ENCODE measurements at regions not wholly inside any gene's neighbourhood (a gene's known extent, or its start where the extent isn't known, plus 50 kb on each side); places are given as distances from the start of the nearest gene placed in this dataset.

- 89% methylated on average over 4 of the region's 7 CpGs for WGBS (ENCODE audit: insufficient coverage)
- no peak for ATAC-seq (ENCODE audit: low read depth)
- intact Hi-C loops (cut with micrococcal nuclease): no loop called here
Measured at GRCh38 chr18:45519411-45520280, 95.6 kb upstream of the SLC14A2 start.

GRCh38 chr18:45521136-45521535, 94.1 kb upstream of the SLC14A2 start:
- POLR2A ChIA-PET: no interaction called here
- CTCF ChIA-PET: no interaction called here

More at GRCh38 chr18:45519411-45520280, 95.6 kb upstream of the SLC14A2 start:
- Mint-ChIP-seq H3K27ac (no peak overlapping the region), H3K4me3 (no peak overlapping the region), H3K27me3 (peaks cover 10% of the 10 kb centered on the region), H3K4me1 (no peaks in the 10 kb centered on the region), H3K9me3 (ENCODE audit: insufficient read depth) (no peaks in the 10 kb centered on the region)
- Histone ChIP-seq H3K27ac (ENCODE audit: low read length in 2 of 2) (no peak overlapping the region), H3K79me2 (ENCODE audit: control insufficient read depth, insufficient read depth, low read length) (no peaks in the 10 kb centered on the region), H3K4me2 (replicated peaks; ENCODE audit: low read depth, low read length, poor library complexity, severe bottlenecking) (no peak overlapping the region), H3K9me3 (ENCODE audit: control extremely low read depth in 1 of 3, control insufficient read depth in 2 of 3, insufficient read depth in 1 of 3, low read length in 2 of 3) (no peaks in the 10 kb centered on the region), H3K4me1 (ENCODE audit: control insufficient read depth in 2 of 2, insufficient read depth in 2 of 2, low read length in 2 of 2) (no peaks in the 10 kb centered on the region), H3K9ac (ENCODE audit: low read length) (no peak overlapping the region), H2AFZ (ENCODE audit: insufficient read depth, low read depth, low read length, poor library complexity, severe bottlenecking) (no peak overlapping the region), H3K36me3 (replicated peaks in 1 of 2; ENCODE audit: control extremely low read depth in 1 of 2, control insufficient read depth in 1 of 2, extremely low read depth in 1 of 2, insufficient read depth in 2 of 2, low read length in 1 of 2) (no peaks in the 10 kb centered on the region), H4K20me1 (ENCODE audit: control insufficient read depth, insufficient read depth, low read length, poor library complexity, severe bottlenecking) (no peaks in the 10 kb centered on the region), H3K27me3 (replicated peaks in 1 of 4; ENCODE audit: control extremely low read depth in 1 of 4, control insufficient read depth in 3 of 4, insufficient read depth in 4 of 4, low read length in 3 of 4) (no peaks in the 10 kb centered on the region), H3K4me3 (ENCODE audit: control extremely low read depth in 1 of 5, extremely low read depth in 1 of 5, insufficient read depth in 1 of 5, low read depth in 2 of 5, low read length in 4 of 5) (no peak overlapping the region)
- TF ChIP-seq EZH2 (IDR thresholded peaks at IDR 0.05; ENCODE audit: borderline replicate concordance, insufficient read depth, low read depth, low read length, poor library complexity, severe bottlenecking): no peak
- TF ChIP-seq, protein P1, sequence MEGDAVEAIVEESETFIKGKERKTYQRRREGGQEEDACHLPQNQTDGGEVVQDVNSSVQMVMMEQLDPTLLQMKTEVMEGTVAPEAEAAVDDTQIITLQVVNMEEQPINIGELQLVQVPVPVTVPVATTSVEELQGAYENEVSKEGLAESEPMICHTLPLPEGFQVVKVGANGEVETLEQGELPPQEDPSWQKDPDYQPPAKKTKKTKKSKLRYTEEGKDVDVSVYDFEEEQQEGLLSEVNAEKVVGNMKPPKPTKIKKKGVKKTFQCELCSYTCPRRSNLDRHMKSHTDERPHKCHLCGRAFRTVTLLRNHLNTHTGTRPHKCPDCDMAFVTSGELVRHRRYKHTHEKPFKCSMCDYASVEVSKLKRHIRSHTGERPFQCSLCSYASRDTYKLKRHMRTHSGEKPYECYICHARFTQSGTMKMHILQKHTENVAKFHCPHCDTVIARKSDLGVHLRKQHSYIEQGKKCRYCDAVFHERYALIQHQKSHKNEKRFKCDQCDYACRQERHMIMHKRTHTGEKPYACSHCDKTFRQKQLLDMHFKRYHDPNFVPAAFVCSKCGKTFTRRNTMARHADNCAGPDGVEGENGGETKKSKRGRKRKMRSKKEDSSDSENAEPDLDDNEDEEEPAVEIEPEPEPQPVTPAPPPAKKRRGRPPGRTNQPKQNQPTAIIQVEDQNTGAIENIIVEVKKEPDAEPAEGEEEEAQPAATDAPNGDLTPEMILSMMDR (IDR thresholded peaks at IDR 0.05): no peak
- CTCF ChIA-PET: no interaction called here
- POLR2A ChIA-PET: no interaction called here
- no peak for DNase-seq

More at GRCh38 chr18:45521136-45521535, 94.1 kb upstream of the SLC14A2 start:
- intact Hi-C loops (cut with micrococcal nuclease): no loop called here
- DNase-seq (no peak), ATAC-seq (ENCODE audit: low read depth) (no peak)
- Histone ChIP-seq H3K9me3 (ENCODE audit: control extremely low read depth in 1 of 3, control insufficient read depth in 2 of 3, insufficient read depth in 1 of 3, low read length in 2 of 3) (no peaks in the 10 kb centered on the region), H3K27ac (ENCODE audit: low read length in 2 of 2) (no peak overlapping the region), H3K9ac (ENCODE audit: low read length) (no peak overlapping the region), H3K79me2 (ENCODE audit: control insufficient read depth, insufficient read depth, low read length) (no peaks in the 10 kb centered on the region), H3K4me3 (ENCODE audit: control extremely low read depth in 1 of 5, extremely low read depth in 1 of 5, insufficient read depth in 1 of 5, low read depth in 2 of 5, low read length in 4 of 5) (no peak overlapping the region), H3K4me1 (ENCODE audit: control insufficient read depth in 2 of 2, insufficient read depth in 2 of 2, low read length in 2 of 2) (no peaks in the 10 kb centered on the region), H4K20me1 (ENCODE audit: control insufficient read depth, insufficient read depth, low read length, poor library complexity, severe bottlenecking) (no peaks in the 10 kb centered on the region), H2AFZ (ENCODE audit: insufficient read depth, low read depth, low read length, poor library complexity, severe bottlenecking) (no peak overlapping the region), H3K4me2 (replicated peaks; ENCODE audit: low read depth, low read length, poor library complexity, severe bottlenecking) (no peak overlapping the region), H3K36me3 (replicated peaks in 1 of 2; ENCODE audit: control extremely low read depth in 1 of 2, control insufficient read depth in 1 of 2, extremely low read depth in 1 of 2, insufficient read depth in 2 of 2, low read length in 1 of 2) (no peaks in the 10 kb centered on the region), H3K27me3 (replicated peaks in 1 of 4; ENCODE audit: control extremely low read depth in 1 of 4, control insufficient read depth in 3 of 4, insufficient read depth in 4 of 4, low read length in 3 of 4) (no peaks in the 10 kb centered on the region)
- no CpG with 5 or more reads among the region's 1 CpG for WGBS (ENCODE audit: insufficient coverage)
- Mint-ChIP-seq H3K27me3 (peaks cover 14% of the 10 kb centered on the region), H3K9me3 (ENCODE audit: insufficient read depth) (no peaks in the 10 kb centered on the region), H3K27ac (no peak overlapping the region), H3K4me3 (no peak overlapping the region), H3K4me1 (no peaks in the 10 kb centered on the region)
- no peak for TF ChIP-seq EZH2 (IDR thresholded peaks at IDR 0.05; ENCODE audit: borderline replicate concordance, insufficient read depth, low read depth, low read length, poor library complexity, severe bottlenecking)
- TF ChIP-seq, protein P1 (IDR thresholded peaks at IDR 0.05): no peak
